ENCODE measurements at regions not wholly inside any gene's neighbourhood (a gene's known extent, or its start where the extent isn't known, plus 50 kb on each side); places are given as distances from the start of the nearest gene placed in this dataset.

DNA sequence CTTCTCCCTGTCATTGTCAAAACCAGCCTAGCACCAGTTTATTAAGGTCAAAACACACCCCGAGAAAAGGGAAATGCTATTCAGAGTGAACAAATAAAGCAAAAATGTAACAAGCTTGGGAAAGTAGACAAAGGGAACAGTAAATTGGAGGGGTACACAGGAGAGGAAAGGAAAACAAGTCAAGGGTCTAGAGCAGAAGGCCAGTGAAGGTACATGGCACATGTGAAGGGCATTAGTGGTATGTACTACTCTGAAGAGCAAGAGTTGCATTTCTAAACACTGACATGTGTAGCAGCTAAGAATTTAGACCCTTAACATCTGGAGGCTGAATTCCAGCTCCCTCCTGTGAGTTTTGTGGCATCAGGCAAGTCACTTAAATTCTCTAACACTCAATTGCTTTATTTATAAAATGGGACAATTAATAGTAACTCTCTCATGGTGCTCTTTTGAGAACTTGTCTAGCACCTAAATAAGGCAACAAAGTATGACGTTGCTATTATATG is 244.3 kb upstream of the ADAMTS9 start:
- TF ChIP-seq, protein P1, sequence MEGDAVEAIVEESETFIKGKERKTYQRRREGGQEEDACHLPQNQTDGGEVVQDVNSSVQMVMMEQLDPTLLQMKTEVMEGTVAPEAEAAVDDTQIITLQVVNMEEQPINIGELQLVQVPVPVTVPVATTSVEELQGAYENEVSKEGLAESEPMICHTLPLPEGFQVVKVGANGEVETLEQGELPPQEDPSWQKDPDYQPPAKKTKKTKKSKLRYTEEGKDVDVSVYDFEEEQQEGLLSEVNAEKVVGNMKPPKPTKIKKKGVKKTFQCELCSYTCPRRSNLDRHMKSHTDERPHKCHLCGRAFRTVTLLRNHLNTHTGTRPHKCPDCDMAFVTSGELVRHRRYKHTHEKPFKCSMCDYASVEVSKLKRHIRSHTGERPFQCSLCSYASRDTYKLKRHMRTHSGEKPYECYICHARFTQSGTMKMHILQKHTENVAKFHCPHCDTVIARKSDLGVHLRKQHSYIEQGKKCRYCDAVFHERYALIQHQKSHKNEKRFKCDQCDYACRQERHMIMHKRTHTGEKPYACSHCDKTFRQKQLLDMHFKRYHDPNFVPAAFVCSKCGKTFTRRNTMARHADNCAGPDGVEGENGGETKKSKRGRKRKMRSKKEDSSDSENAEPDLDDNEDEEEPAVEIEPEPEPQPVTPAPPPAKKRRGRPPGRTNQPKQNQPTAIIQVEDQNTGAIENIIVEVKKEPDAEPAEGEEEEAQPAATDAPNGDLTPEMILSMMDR (IDR thresholded peaks at IDR 0.05; ENCODE audit: insufficient read depth, low read length), result no peak
- TF ChIP-seq POLR2AphosphoS5 (IDR thresholded peaks at IDR 0.05; ENCODE audit: low read depth), result no peak

Data from HL-60 (cell line).